Gastrocnemius medialis (tissue), 4 donors: ENCODE measurements at regions not wholly inside any gene's neighbourhood (a gene's known extent, or its start where the extent isn't known, plus 50 kb on each side); places are given as distances from the start of the nearest gene placed in this dataset.

Source experiments
- POLR2A ChIP-seq, 2 donors: fragments of 450-650 bp; IDR thresholded peaks; one replicate each; pipeline ENCODE4 v1.6.1; 2017; ENCODE audit warnings: antibody characterized with exemption in 2 of 2, mild to moderate bottlenecking in 2 of 2, moderate library complexity in 2 of 2
- TF ChIP-seq, protein P1 (sequence below), 5 experiments: fragments of 450-650 bp in 3 of 5; fragments of 200-600 bp in 2 of 5; sonication (generic) in 2 of 5; IDR thresholded peaks in 4 of 5; conservative IDR thresholded peaks in 1 of 5; 1 replicate in 4 of 5; 2 replicates in 1 of 5; pipeline ENCODE4 v1.5.1; 2016 to 2019; ENCODE audit warnings: antibody characterized with exemption in 5 of 5, mild to moderate bottlenecking in 3 of 5, moderate library complexity in 3 of 5

DNA sequence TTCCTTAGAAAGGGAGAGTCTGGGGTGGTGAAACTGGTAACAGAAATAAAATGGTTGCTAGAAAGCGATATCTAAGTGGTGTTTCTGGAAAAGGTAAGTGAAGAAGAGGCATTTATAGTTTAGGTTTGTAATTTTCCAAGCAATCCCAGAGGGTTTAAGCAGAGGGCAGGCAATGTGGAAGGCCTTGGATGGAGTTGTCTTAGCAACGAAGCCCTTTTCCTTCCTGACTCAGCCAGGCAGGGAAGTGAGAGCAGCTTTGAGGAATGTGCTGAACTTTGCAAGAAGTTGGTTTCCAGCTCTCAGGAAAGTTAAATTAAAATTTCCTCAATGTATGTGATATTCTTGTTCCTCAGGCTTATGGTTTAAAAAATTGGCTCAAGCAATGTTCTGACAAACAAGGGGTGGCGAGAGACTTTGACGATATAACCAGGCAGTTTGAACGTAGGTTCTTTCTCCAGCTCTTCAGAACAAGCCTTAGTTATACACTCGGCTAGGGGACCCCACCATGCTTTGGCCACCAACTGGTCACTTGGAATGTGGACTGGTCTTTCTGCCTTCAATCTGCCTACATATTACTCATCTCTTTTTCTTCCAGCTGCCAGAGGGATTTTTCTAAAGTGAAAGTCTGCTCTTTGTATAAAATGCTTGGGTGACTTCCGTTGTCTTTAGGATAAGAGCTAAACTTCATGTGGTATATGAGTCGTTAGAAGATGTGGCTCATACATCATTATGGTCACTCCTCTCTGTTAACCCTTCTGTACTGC lies 66.9 kb upstream of the SLC25A13 start:
- TF ChIP-seq POLR2A (IDR thresholded peaks at IDR 0.05) = no peak
- TF ChIP-seq, protein P1, sequence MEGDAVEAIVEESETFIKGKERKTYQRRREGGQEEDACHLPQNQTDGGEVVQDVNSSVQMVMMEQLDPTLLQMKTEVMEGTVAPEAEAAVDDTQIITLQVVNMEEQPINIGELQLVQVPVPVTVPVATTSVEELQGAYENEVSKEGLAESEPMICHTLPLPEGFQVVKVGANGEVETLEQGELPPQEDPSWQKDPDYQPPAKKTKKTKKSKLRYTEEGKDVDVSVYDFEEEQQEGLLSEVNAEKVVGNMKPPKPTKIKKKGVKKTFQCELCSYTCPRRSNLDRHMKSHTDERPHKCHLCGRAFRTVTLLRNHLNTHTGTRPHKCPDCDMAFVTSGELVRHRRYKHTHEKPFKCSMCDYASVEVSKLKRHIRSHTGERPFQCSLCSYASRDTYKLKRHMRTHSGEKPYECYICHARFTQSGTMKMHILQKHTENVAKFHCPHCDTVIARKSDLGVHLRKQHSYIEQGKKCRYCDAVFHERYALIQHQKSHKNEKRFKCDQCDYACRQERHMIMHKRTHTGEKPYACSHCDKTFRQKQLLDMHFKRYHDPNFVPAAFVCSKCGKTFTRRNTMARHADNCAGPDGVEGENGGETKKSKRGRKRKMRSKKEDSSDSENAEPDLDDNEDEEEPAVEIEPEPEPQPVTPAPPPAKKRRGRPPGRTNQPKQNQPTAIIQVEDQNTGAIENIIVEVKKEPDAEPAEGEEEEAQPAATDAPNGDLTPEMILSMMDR (IDR thresholded peaks at IDR 0.05 in 4 of 5, conservative IDR thresholded peaks at IDR 0.05 in 1 of 5) = no peak
